ENCODE measurements at regions not wholly inside any gene's neighbourhood (a gene's known extent, or its start where the extent isn't known, plus 50 kb on each side); places are given as distances from the start of the nearest gene placed in this dataset.
"Not testable (repeated sequence)": the region's sequence is repeated elsewhere in the genome, so short reads cannot be mapped to it uniquely, and the experiment has no call there.

DNA sequence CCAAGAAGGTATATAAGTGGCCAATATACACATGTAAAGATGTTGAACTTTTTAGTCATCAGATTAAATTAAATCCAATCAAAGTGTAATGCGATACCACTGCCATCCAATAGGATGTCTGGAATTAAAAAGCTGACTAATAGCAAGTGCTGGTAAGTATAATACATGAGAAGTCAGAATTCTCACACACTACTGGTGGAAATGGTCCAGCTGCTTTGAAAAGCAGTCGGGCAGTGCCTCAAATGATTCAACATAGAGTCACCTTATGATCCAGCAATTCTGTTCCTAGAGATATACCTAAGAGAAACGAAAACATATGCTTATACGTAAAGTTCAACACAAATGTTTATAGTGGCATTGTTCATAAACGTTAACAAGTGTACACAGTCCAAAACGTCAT lies 124.1 kb upstream of the MYT1L start:
- TF ChIP-seq POLR2AphosphoS5 (IDR thresholded peaks at IDR 0.05): no peak
- TF ChIP-seq POLR2A (IDR thresholded peaks at IDR 0.05): no peak
- TF ChIP-seq, protein P1, sequence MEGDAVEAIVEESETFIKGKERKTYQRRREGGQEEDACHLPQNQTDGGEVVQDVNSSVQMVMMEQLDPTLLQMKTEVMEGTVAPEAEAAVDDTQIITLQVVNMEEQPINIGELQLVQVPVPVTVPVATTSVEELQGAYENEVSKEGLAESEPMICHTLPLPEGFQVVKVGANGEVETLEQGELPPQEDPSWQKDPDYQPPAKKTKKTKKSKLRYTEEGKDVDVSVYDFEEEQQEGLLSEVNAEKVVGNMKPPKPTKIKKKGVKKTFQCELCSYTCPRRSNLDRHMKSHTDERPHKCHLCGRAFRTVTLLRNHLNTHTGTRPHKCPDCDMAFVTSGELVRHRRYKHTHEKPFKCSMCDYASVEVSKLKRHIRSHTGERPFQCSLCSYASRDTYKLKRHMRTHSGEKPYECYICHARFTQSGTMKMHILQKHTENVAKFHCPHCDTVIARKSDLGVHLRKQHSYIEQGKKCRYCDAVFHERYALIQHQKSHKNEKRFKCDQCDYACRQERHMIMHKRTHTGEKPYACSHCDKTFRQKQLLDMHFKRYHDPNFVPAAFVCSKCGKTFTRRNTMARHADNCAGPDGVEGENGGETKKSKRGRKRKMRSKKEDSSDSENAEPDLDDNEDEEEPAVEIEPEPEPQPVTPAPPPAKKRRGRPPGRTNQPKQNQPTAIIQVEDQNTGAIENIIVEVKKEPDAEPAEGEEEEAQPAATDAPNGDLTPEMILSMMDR (IDR thresholded peaks at IDR 0.05): no peak
- Histone ChIP-seq H3K27ac (no peak overlapping the region), H3K4me1 (replicated peaks) (no peaks in the 10 kb centered on the region), H3K9me3 (no peaks in the 10 kb centered on the region), H3K4me3 (no peak overlapping the region), H3K36me3 (no peaks in the 10 kb centered on the region), H3K27me3 (replicated peaks; ENCODE audit: insufficient read depth) (no peaks in the 10 kb centered on the region)
- intact Hi-C loops (cut with DNase I): no loop called here
- no peak for DNase-seq (ENCODE audit: low spot score)
- WGBS: 83% methylated on average over 6 of the region's 6 CpGs

- Histone ChIP-seq H3K4me1 (replicated peaks) (no peaks in the 10 kb centered on the region), H3K9me3 (no peaks in the 10 kb centered on the region), H3K27ac (no peak overlapping the region), H3K36me3 (no peaks in the 10 kb centered on the region), H3K4me3 (no peak overlapping the region), H3K27me3 (replicated peaks; ENCODE audit: insufficient read depth) (no peaks in the 10 kb centered on the region)
- DNase-seq (ENCODE audit: low spot score): no peak
- TF ChIP-seq POLR2A (IDR thresholded peaks at IDR 0.05) (no peak), POLR2AphosphoS5 (IDR thresholded peaks at IDR 0.05) (no peak)
- TF ChIP-seq, protein P1 (IDR thresholded peaks at IDR 0.05): no peak
- intact Hi-C loops (cut with DNase I): no loop called here
- WGBS: 52% methylated on average over 4 of the region's 4 CpGs
These were observed 121.9 kb upstream of the MYT1L start for GRCh38 chr2:2452961-2453360.

DNA sequence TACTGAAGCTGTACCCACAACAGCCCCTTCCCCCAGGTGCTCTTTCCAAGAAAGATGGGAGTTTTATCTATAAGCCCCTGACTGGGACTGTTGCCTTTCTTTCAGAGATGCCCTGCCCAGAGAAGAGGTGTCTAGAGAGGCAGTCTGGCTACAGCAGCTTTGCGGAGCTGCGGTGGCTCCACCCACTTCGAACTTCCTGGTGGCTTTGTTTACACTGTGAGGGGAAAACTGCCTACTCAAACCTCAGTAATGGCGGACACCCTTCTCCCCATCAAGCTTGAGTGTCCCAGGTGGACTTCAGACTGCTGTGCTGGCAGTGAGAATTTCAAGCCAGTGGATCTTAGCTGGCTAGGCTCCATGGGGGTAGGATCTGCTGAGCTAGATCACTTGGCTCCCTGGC lies 120.2 kb upstream of the MYT1L start:
- intact Hi-C loops (cut with DNase I); H3K36me3 ChIP-seq; H3K4me1 ChIP-seq (replicated peaks); DNase-seq (ENCODE audit: low spot score); H3K27ac ChIP-seq; H3K4me3 ChIP-seq; H3K9me3 ChIP-seq; H3K27me3 ChIP-seq (replicated peaks; ENCODE audit: insufficient read depth): not testable (repeated sequence)
- 84% methylated on average over 4 of the region's 4 CpGs for WGBS

GRCh38 chr2:2448178-2448577 lies 117.1 kb upstream of the MYT1L start:
- TF ChIP-seq POLR2A (IDR thresholded peaks at IDR 0.05) (no peak), POLR2AphosphoS5 (IDR thresholded peaks at IDR 0.05) (no peak)
- TF ChIP-seq, protein P1 (IDR thresholded peaks at IDR 0.05): no peak
- Histone ChIP-seq H3K4me3 (no peak overlapping the region), H3K36me3 (no peaks in the 10 kb centered on the region), H3K27me3 (replicated peaks; ENCODE audit: insufficient read depth) (no peaks in the 10 kb centered on the region), H3K4me1 (replicated peaks) (no peaks in the 10 kb centered on the region), H3K27ac (no peak overlapping the region), H3K9me3 (no peaks in the 10 kb centered on the region)
- intact Hi-C loops (cut with DNase I): no loop called here
- DNase-seq (ENCODE audit: low spot score): no peak
- 79% methylated on average over 4 of the region's 4 CpGs for WGBS

GRCh38 chr2:2422621-2423020 lies 91.5 kb upstream of the MYT1L start:
- no peaks in the 10 kb centered on the region for H3K9me3 ChIP-seq
- H3K4me3 ChIP-seq: no peak overlapping the region
- no peaks in the 10 kb centered on the region for H3K36me3 ChIP-seq
- no peak overlapping the region for H3K27ac ChIP-seq
- 68% methylated on average over 5 of the region's 5 CpGs for WGBS
- TF ChIP-seq POLR2A (IDR thresholded peaks at IDR 0.05): no peak
- TF ChIP-seq, protein P1 (IDR thresholded peaks at IDR 0.05): no peak
- TF ChIP-seq POLR2AphosphoS5 (IDR thresholded peaks at IDR 0.05): no peak
- intact Hi-C loops (cut with DNase I): no loop called here
- H3K4me1 ChIP-seq (replicated peaks): no peaks in the 10 kb centered on the region
- no peaks in the 10 kb centered on the region for H3K27me3 ChIP-seq (replicated peaks; ENCODE audit: insufficient read depth)
- no peak for DNase-seq (ENCODE audit: low spot score)
